Nephron progenitor cell (in vitro differentiated cells): ENCODE measurements at regions not wholly inside any gene's neighbourhood (a gene's known extent, or its start where the extent isn't known, plus 50 kb on each side); places are given as distances from the start of the nearest gene placed in this dataset.

Experiments used
- DNase-seq: peaks from one replicate; pipeline ENCODE4 v3.0.0; 2021
- H3K27ac Mint-ChIP-seq: 2 replicates; pipeline ENCODE4 v1.8.0; 2021; ENCODE audit warnings: mild to moderate bottlenecking, moderate library complexity, mixed read lengths
- H3K27me3 Mint-ChIP-seq: 2 replicates; pipeline ENCODE4 v1.8.0; 2021; ENCODE audit warnings: mild to moderate bottlenecking, low read depth, mixed read lengths; ENCODE audit not compliant: poor library complexity
- H3K36me3 Mint-ChIP-seq: 2 replicates; pipeline ENCODE4 v1.8.0; 2021; ENCODE audit warnings: low read depth, mixed read lengths
- H3K4me1 Mint-ChIP-seq: 2 replicates; pipeline ENCODE4 v1.8.0; 2021; ENCODE audit warnings: mixed read lengths
- H3K4me3 Mint-ChIP-seq: 2 replicates; pipeline ENCODE4 v1.8.0; 2021; ENCODE audit warnings: mild to moderate bottlenecking, moderate library complexity, mixed read lengths
- H3K9me3 Mint-ChIP-seq: 2 replicates; pipeline ENCODE4 v1.8.0; 2021; ENCODE audit warnings: mild to moderate bottlenecking, moderate library complexity, mixed read lengths
- TF ChIP-seq, protein P1 (sequence below): fragments of 200-600 bp; sonication (generic); IDR thresholded peaks from 2 replicates; pipeline ENCODE4 v1.5.0; 2021; ENCODE audit warnings: antibody characterized with exemption

DNA sequence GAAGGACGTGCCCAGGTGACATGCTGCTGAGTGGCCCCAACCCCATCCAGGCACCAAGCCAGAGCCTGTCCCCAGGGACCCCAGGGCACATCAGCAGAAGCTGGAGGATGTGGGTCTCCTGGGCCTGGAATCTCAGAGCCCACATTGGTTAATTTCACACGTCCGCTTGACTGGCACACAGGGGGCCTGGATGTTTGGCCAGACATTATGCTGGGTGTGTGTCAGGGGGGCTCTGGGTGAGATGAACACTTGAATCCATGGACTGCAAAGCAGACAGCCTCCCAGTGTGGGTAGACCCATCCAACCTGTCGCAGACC, 79.1 kb upstream of the RET start:
- TF ChIP-seq, protein P1, sequence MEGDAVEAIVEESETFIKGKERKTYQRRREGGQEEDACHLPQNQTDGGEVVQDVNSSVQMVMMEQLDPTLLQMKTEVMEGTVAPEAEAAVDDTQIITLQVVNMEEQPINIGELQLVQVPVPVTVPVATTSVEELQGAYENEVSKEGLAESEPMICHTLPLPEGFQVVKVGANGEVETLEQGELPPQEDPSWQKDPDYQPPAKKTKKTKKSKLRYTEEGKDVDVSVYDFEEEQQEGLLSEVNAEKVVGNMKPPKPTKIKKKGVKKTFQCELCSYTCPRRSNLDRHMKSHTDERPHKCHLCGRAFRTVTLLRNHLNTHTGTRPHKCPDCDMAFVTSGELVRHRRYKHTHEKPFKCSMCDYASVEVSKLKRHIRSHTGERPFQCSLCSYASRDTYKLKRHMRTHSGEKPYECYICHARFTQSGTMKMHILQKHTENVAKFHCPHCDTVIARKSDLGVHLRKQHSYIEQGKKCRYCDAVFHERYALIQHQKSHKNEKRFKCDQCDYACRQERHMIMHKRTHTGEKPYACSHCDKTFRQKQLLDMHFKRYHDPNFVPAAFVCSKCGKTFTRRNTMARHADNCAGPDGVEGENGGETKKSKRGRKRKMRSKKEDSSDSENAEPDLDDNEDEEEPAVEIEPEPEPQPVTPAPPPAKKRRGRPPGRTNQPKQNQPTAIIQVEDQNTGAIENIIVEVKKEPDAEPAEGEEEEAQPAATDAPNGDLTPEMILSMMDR = no peak
- Mint-ChIP-seq H3K4me1 (peaks cover 13% of the 10 kb centered on the region), H3K4me3 (no peak overlapping the region), H3K27ac (no peak overlapping the region), H3K9me3 (no peaks in the 10 kb centered on the region), H3K36me3 (no peaks in the 10 kb centered on the region), H3K27me3 (peaks cover 8% of the 10 kb centered on the region)
- DNase-seq = no peak

- TF ChIP-seq, protein P1 = no peak
- no peak overlapping the region for H3K4me3 Mint-ChIP-seq
- H3K27ac Mint-ChIP-seq = no peak overlapping the region
- H3K36me3 Mint-ChIP-seq = no peaks in the 10 kb centered on the region
- H3K9me3 Mint-ChIP-seq = no peaks in the 10 kb centered on the region
- H3K4me1 Mint-ChIP-seq = peaks cover 13% of the 10 kb centered on the region
- peaks cover 8% of the 10 kb centered on the region for H3K27me3 Mint-ChIP-seq
- no peak for DNase-seq
Observed at GRCh38 chr10:42998481-42999384, 78.1 kb upstream of the RET start.

- Mint-ChIP-seq H3K27me3 (peaks cover 8% of the 10 kb centered on the region), H3K9me3 (no peaks in the 10 kb centered on the region), H3K4me1 (peaks cover 13% of the 10 kb centered on the region), H3K4me3 (no peak overlapping the region), H3K27ac (no peak overlapping the region), H3K36me3 (no peaks in the 10 kb centered on the region)
- TF ChIP-seq, protein P1 = no peak
- no peak for DNase-seq
Observed at GRCh38 chr10:42999385-43000020, 77.4 kb upstream of the RET start.

DNA sequence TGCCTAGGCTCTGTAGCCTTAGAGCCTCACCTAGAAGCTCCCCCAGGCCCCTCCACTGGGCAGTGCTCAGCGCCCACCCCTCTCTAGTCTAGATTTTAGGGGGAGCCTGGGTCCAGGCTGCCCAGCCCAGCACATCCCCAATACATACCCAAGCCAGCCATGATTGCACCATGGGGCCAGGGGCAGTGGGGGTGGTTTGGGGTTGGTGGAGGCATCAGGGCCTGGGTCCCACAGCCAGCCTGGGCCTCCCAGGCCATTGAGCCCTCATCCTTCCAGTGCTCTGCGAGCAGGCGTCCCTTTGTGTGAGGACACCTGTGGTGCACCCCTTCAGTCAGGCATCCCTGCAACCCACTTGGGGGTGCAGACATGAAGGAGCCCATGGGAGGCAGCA, 76.9 kb upstream of the RET start:
- Mint-ChIP-seq H3K27ac (no peak overlapping the region), H3K4me3 (no peak overlapping the region)
- TF ChIP-seq, protein P1 = no peak

DNA sequence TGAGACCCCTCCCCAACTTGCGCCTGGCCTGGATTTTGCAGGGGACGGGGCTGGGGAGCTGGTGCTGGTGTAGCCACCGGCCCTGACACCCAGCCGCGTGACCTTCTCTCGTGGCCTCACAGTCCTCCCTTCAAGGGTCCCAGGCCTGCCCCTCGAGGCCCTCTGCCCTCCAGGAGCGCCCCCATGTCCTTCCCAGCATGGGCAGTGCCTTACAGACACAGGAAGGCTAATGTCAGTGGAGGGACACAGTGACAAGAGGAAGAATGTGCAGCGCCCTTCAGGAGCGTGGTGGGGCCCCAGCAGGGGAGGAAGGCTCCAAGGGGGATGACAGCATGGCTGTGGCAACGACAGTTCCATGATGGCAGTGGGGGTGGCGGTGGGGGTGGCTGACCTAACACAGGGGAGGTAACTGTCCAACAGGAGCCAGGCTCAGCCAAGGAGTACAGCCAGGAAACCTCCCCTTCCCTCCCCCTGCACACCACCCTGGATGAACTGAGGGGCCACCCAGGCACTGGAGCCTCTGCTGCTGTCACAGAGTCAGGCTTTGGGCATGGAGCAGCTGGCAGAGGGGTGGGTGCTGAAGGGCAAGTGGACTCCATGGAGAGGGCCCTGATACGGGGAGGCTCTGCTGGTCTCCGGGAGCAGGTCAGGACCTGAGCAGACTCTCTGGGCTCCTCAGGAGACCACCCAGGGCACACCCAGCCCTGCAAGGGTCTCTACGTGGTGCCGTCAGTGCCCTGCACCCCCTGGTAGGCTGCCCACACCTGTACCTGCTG, 76.0 kb upstream of the RET start:
- peaks cover 9% of the 10 kb centered on the region for H3K4me1 Mint-ChIP-seq
- no peak overlapping the region for H3K4me3 Mint-ChIP-seq
- peaks cover 5% of the 10 kb centered on the region for H3K27me3 Mint-ChIP-seq
- DNase-seq = no peak
- TF ChIP-seq, protein P1 = no peak
- no peak overlapping the region for H3K27ac Mint-ChIP-seq
- no peaks in the 10 kb centered on the region for H3K36me3 Mint-ChIP-seq
- H3K9me3 Mint-ChIP-seq = no peaks in the 10 kb centered on the region

More for the DNA sequence above, 76.9 kb upstream of the RET start:
- DNase-seq = no peak
- no peaks in the 10 kb centered on the region for H3K36me3 Mint-ChIP-seq
- H3K4me1 Mint-ChIP-seq = peaks cover 13% of the 10 kb centered on the region
- H3K9me3 Mint-ChIP-seq = no peaks in the 10 kb centered on the region
- peaks cover 8% of the 10 kb centered on the region for H3K27me3 Mint-ChIP-seq
